ENCODE measurements at regions not wholly inside any gene's neighbourhood (a gene's known extent, or its start where the extent isn't known, plus 50 kb on each side); places are given as distances from the start of the nearest gene placed in this dataset.

DNA sequence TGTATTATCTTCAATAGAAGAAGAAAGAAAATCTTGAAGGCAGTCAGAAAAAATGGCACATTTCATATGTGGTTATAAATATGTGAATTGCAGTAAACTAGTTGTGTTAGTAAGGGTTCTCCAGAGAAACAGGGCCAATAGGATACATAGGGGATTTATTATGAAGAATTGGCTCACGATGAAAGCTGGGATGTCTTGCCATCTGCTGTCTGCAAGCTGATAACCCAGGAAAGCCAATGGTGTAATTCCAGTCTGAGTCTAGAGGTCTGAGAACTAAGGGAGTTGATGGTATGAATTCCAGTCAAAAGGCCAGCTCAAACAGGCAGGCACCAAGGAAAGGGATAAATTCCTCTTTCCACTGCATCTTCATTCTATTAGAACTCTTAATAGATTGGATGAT lies 362.4 kb downstream of the KCNJ3 start:
- TF ChIP-seq, protein P1, sequence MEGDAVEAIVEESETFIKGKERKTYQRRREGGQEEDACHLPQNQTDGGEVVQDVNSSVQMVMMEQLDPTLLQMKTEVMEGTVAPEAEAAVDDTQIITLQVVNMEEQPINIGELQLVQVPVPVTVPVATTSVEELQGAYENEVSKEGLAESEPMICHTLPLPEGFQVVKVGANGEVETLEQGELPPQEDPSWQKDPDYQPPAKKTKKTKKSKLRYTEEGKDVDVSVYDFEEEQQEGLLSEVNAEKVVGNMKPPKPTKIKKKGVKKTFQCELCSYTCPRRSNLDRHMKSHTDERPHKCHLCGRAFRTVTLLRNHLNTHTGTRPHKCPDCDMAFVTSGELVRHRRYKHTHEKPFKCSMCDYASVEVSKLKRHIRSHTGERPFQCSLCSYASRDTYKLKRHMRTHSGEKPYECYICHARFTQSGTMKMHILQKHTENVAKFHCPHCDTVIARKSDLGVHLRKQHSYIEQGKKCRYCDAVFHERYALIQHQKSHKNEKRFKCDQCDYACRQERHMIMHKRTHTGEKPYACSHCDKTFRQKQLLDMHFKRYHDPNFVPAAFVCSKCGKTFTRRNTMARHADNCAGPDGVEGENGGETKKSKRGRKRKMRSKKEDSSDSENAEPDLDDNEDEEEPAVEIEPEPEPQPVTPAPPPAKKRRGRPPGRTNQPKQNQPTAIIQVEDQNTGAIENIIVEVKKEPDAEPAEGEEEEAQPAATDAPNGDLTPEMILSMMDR (IDR thresholded peaks at IDR 0.05) = no peak
- TF ChIP-seq POLR2A (IDR thresholded peaks at IDR 0.05) (no peak), POLR2AphosphoS5 (IDR thresholded peaks at IDR 0.05; ENCODE audit: insufficient read depth in 1 of 2, low read depth in 1 of 2) (no peak)
